SU-DHL-6 (cell line): ENCODE measurements at regions not wholly inside any gene's neighbourhood (a gene's known extent, or its start where the extent isn't known, plus 50 kb on each side); places are given as distances from the start of the nearest gene placed in this dataset.

Experiments
- H2AFZ ChIP-seq: fragments of 200-600 bp; sonication (generic); 2 replicates; pipeline ENCODE4 v1.6.1; 2014; ENCODE audit warnings: low read depth, mild to moderate bottlenecking, moderate library complexity, mixed read lengths, antibody characterized with exemption, low read length; ENCODE audit not compliant: severe bottlenecking
- H3F3A ChIP-seq: fragments of 200-600 bp; shearing (Covaris generic); 2 replicates; pipeline ENCODE4 v1.6.0; 2016; ENCODE audit warnings: antibody characterized with exemption, mild to moderate bottlenecking; ENCODE audit not compliant: insufficient read depth
- H3K27ac ChIP-seq: fragments of 200-600 bp; sonication (generic); 2 replicates; pipeline ENCODE4 v1.5.1; 2016; ENCODE audit warnings: low read depth, mild to moderate bottlenecking, low read length, moderate library complexity, mixed read lengths
- H3K27me3 ChIP-seq: fragments of 200-600 bp; sonication (generic), shearing (Covaris generic); 2 replicates; pipeline ENCODE4 v1.6.0; 2014; ENCODE audit warnings: mild to moderate bottlenecking, low read length
- H3K36me3 ChIP-seq: fragments of 200-600 bp; sonication (generic); 2 replicates; pipeline ENCODE4 v1.6.1; 2014; ENCODE audit warnings: mild to moderate bottlenecking, low read length, mixed read lengths
- H3K4me2 ChIP-seq: fragments of 300-600, 200-600 bp; shearing (Covaris generic), sonication (generic); 2 replicates; pipeline ENCODE4 v1.6.0; 2014; ENCODE audit warnings: low read length, low read depth, mild to moderate bottlenecking; ENCODE audit not compliant: poor library complexity, severe bottlenecking
- H3K4me3 ChIP-seq: fragments of 200-600 bp; sonication (generic); 2 replicates; pipeline ENCODE4 v1.5.1; 2014; ENCODE audit warnings: antibody characterized with exemption, low read length, mild to moderate bottlenecking, mixed read lengths; ENCODE audit not compliant: insufficient read depth, poor library complexity, severe bottlenecking
- H3K79me2 ChIP-seq: fragments of 200-600 bp; sonication (generic); 2 replicates; pipeline ENCODE4 v1.6.1; 2014; ENCODE audit warnings: mild to moderate bottlenecking, low read length, moderate library complexity; ENCODE audit not compliant: insufficient read depth
- H3K9ac ChIP-seq: fragments of 200-600 bp; sonication (generic); 2 replicates; pipeline ENCODE4 v1.7.0; 2014; ENCODE audit warnings: mild to moderate bottlenecking, low read length
- H3K9me2 ChIP-seq: fragments of 200-600 bp; sonication (generic); replicated peaks from 2 replicates; pipeline ENCODE4 v1.6.1; 2014; ENCODE audit warnings: low read length; ENCODE audit not compliant: insufficient read depth
- H3K9me3 ChIP-seq: fragments of 200-600 bp; sonication (generic); 2 replicates; pipeline ENCODE4 v1.6.1; 2014; ENCODE audit warnings: low read length, mixed read lengths; ENCODE audit not compliant: insufficient read depth
- H4K20me1 ChIP-seq: fragments of 200-600 bp; sonication (generic); 2 replicates; pipeline ENCODE4 v1.6.1; 2014; ENCODE audit warnings: low read depth, mild to moderate bottlenecking, antibody characterized with exemption, low read length, moderate library complexity, mixed read lengths
- CTCF ChIP-seq: fragments of 200-600 bp; sonication (generic); IDR thresholded peaks from one replicate; pipeline ENCODE4 v1.5.1; 2017; ENCODE audit warnings: antibody characterized with exemption, mild to moderate bottlenecking, low read length, moderate library complexity; ENCODE audit not compliant: insufficient read depth, poor library complexity, severe bottlenecking
- EZH2phosphoT487 ChIP-seq: fragments of 200-600 bp; sonication (generic), shearing (Covaris generic); conservative IDR thresholded peaks from 2 replicates; pipeline ENCODE4 v1.6.1; 2018; ENCODE audit warnings: mild to moderate bottlenecking, antibody characterized with exemption, low read length, moderate library complexity, mixed read lengths

DNA sequence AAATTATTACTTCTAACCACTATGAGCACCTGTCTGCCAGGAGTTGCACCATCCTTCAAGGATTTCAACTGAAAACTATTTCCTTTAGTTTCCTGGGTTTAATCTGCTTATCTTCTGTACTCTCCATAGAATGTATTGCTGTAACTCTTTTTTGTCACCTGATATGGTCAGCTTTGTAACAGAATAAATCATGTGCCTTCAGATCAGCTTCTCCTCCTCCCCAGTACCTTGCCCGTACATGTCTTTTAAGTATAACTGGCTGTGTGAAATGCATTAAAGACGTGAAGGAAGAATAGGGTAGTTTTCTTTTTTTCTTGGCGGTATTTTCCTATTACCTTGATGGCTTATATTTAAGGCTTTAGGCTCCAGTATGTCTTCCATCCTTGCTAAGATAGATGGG lies 200.3 kb upstream of the NAV3 start:
- H3K9me3 ChIP-seq: no peaks in the 10 kb centered on the region
- H2AFZ ChIP-seq: no peak overlapping the region
- H3K4me3 ChIP-seq: no peak overlapping the region
- H3K36me3 ChIP-seq: no peaks in the 10 kb centered on the region
- no peak overlapping the region for H3K4me2 ChIP-seq
- H3K79me2 ChIP-seq: no peaks in the 10 kb centered on the region
- no peak for TF ChIP-seq EZH2phosphoT487
- TF ChIP-seq CTCF: no peak
- no peaks in the 10 kb centered on the region for H4K20me1 ChIP-seq
- H3K27ac ChIP-seq: no peak overlapping the region
- H3K9me2 ChIP-seq: no peaks in the 10 kb centered on the region
- no peaks in the 10 kb centered on the region for H3F3A ChIP-seq
- no peak overlapping the region for H3K9ac ChIP-seq
- no peaks in the 10 kb centered on the region for H3K27me3 ChIP-seq

DNA sequence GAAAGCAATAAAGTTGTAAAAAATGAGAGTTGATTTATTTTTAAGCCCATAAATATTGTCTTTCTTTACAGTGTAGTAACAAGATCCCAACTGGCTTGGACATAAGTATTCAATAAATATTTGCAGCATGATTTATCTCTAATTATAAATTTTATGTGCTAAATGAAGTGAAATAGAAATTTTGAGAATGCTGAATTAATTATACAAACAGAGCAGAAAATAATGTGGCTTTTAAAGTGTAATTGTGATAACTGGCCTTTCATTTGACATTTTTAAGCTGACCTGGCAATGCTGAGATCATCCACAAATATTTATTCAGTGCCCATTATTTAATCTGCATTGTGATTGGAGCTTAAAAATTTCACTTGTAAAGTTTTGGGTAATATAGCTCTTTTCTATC lies 201.6 kb upstream of the NAV3 start:
- TF ChIP-seq EZH2phosphoT487 (no peak), CTCF (no peak)
- H3K4me2 ChIP-seq: no peak overlapping the region
- H3K27me3 ChIP-seq: no peaks in the 10 kb centered on the region
- H3K79me2 ChIP-seq: no peaks in the 10 kb centered on the region
- no peak overlapping the region for H2AFZ ChIP-seq
- no peaks in the 10 kb centered on the region for H3K9me2 ChIP-seq
- H3K36me3 ChIP-seq: no peaks in the 10 kb centered on the region
- H3K4me3 ChIP-seq: no peak overlapping the region
- no peaks in the 10 kb centered on the region for H3F3A ChIP-seq
- H3K27ac ChIP-seq: no peak overlapping the region
- H3K9ac ChIP-seq: no peak overlapping the region
- no peaks in the 10 kb centered on the region for H4K20me1 ChIP-seq
- no peaks in the 10 kb centered on the region for H3K9me3 ChIP-seq

DNA sequence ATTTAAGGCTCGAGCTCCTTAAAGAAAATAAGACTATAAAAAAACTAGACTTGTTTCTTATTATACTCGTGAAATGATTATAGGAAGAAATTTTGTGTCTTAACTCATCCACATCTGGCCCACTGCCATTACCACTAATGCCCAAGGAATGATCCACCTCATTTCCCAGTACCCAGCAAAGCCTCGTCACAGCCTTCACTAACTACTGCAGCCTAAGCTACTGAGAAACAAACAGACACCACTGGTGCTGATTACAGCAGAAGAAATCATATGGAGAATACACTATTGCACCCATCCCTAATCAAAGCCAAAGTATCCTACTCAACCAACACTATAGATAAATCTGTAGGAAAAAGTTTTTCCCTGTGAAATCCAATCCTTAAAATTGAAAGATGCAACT lies 205.3 kb upstream of the NAV3 start:
- H3K27me3 ChIP-seq: no peaks in the 10 kb centered on the region
- H3K27ac ChIP-seq: no peak overlapping the region
- no peak for TF ChIP-seq EZH2phosphoT487
- no peak for TF ChIP-seq CTCF
- no peaks in the 10 kb centered on the region for H3K36me3 ChIP-seq
- no peaks in the 10 kb centered on the region for H3F3A ChIP-seq
- no peak overlapping the region for H3K4me3 ChIP-seq
- no peaks in the 10 kb centered on the region for H3K9me2 ChIP-seq
- H3K9me3 ChIP-seq: no peaks in the 10 kb centered on the region
- no peak overlapping the region for H2AFZ ChIP-seq
- no peaks in the 10 kb centered on the region for H4K20me1 ChIP-seq
- H3K79me2 ChIP-seq: no peaks in the 10 kb centered on the region
- no peak overlapping the region for H3K4me2 ChIP-seq
- no peak overlapping the region for H3K9ac ChIP-seq

DNA sequence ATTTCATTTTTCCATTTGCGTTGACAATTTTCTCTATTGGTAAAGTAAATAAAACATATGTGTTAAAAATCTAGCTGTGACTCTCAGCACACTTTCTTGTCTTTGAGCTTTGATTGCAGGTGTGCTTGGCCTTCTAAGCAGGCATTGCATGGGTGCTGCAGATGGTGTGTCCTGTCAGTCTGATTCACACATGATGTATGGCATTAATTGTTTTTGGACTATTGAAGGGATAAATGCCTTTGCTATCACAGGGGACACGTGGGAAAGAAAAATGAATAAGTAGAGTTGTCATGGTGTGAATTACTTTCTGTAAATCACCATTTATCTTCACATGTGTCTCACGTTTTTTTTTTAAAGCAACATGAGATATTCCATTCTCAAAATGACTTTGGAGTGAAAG lies 211.3 kb upstream of the NAV3 start:
- Histone ChIP-seq H3K36me3 (no peaks in the 10 kb centered on the region), H3K27ac (no peak overlapping the region), H2AFZ (no peak overlapping the region), H3K4me3 (no peak overlapping the region), H3F3A (no peaks in the 10 kb centered on the region), H3K9me3 (0 out of 2 replicates have a peak, but pooled peaks cover 6% of the 10 kb centered on the region), H3K79me2 (no peaks in the 10 kb centered on the region), H3K9ac (no peak overlapping the region), H3K27me3 (no peaks in the 10 kb centered on the region), H3K4me2 (no peak overlapping the region), H3K9me2 (no peaks in the 10 kb centered on the region), H4K20me1 (no peaks in the 10 kb centered on the region)
- TF ChIP-seq EZH2phosphoT487 (no peak), CTCF (no peak)
